ENCODE measurements at regions not wholly inside any gene's neighbourhood (a gene's known extent, or its start where the extent isn't known, plus 50 kb on each side); places are given as distances from the start of the nearest gene placed in this dataset.
A peak's percentile ranks its signal among the peaks of the same experiment; 100 is the strongest.

DNA sequence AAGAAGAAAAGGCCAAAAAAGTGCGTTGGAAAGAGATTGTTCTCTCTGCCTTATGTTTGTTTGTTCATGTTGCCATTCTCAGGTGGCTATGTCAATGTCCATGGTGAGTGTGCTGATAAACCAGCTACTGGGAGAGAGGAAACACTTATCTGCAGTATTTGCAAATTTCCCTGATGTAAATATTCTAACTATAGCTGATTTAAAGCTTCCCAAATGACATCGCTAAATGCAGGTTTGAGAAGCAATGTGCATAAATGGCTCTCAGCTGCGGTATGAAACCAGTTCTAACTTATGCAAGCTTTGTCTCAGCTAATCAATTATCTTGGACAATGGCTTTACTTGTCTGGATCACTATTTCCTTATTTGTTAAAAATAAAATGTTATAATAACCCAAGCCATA lies 312.5 kb upstream of the ANO3 start:
- TF ChIP-seq, protein P1, sequence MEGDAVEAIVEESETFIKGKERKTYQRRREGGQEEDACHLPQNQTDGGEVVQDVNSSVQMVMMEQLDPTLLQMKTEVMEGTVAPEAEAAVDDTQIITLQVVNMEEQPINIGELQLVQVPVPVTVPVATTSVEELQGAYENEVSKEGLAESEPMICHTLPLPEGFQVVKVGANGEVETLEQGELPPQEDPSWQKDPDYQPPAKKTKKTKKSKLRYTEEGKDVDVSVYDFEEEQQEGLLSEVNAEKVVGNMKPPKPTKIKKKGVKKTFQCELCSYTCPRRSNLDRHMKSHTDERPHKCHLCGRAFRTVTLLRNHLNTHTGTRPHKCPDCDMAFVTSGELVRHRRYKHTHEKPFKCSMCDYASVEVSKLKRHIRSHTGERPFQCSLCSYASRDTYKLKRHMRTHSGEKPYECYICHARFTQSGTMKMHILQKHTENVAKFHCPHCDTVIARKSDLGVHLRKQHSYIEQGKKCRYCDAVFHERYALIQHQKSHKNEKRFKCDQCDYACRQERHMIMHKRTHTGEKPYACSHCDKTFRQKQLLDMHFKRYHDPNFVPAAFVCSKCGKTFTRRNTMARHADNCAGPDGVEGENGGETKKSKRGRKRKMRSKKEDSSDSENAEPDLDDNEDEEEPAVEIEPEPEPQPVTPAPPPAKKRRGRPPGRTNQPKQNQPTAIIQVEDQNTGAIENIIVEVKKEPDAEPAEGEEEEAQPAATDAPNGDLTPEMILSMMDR (IDR thresholded peaks at IDR 0.05; ENCODE audit: low read length, missing control alignments) = no peak
- H3K4me3 ChIP-seq (replicated peaks; ENCODE audit: low read depth, low read length) = no peak overlapping the region
- DNase-seq (ENCODE audit: low read depth) = no peak

DNA sequence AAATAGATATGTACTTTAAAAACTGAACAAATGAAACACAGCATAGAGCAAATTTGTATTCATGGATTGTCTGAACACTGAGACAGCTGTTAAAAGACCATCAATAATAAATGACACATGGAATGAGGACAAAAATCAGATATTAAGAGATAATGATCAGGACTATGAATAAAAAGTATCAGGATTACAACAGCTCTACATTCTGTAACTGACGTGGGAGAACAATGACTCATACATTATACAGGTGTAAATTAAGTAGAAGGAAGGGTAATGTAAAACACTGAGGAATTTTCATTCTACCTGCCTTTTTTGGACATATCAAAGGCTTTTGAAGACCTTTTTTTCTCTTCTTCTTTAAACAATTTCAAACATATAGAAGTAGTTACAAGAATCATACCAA lies 310.9 kb upstream of the ANO3 start:
- H3K4me3 ChIP-seq (replicated peaks; ENCODE audit: low read depth, low read length) = no peak overlapping the region
- TF ChIP-seq, protein P1 (IDR thresholded peaks at IDR 0.05; ENCODE audit: low read length, missing control alignments) = no peak
- DNase-seq (ENCODE audit: low read depth) = no peak

DNA sequence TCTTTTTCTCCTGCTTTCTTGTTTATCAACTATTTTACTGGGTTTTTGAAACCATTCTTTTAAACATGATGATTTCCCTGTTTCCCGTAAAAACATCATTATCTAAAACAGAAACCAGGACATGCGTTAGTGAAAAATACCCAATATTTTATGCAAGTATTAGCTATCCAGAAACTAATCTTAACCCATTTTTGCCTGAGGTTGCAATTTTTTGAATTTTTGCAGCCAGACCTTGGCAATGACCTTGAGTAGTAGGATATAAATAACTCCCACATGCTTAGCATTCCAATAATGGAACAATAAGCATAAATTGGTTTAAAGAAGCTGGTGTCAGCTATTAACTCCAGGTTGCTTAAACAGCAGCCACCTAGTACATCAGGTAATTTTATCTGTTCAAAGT lies 308.9 kb upstream of the ANO3 start:
- H3K4me3 ChIP-seq (replicated peaks; ENCODE audit: low read depth, low read length) = no peak overlapping the region
- TF ChIP-seq, protein P1 (IDR thresholded peaks at IDR 0.05; ENCODE audit: low read length, missing control alignments) = no peak
- no peak for DNase-seq (ENCODE audit: low read depth)

DNA sequence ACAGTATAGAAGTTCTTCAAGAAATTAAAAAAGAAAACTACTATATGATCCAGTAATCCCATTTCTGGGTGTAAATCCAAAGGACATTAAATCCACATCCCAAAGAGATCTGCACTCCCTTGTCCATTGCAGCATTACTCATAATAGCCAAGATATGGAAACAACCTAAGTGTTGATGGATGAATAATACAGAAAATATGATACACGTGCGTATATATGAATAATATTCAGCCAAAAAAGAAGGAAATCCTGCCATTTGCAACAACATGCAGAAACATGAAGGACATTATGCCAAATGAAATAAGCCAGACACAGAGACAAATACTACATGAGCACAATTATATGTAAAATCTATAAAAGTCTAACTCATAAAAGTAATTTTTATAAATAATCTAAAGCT lies 306.3 kb upstream of the ANO3 start:
- TF ChIP-seq, protein P1 (IDR thresholded peaks at IDR 0.05; ENCODE audit: low read length, missing control alignments) = no peak
- DNase-seq (ENCODE audit: low read depth) = peak; percentile 47
- no peak overlapping the region for H3K4me3 ChIP-seq (replicated peaks; ENCODE audit: low read depth, low read length)

DNA sequence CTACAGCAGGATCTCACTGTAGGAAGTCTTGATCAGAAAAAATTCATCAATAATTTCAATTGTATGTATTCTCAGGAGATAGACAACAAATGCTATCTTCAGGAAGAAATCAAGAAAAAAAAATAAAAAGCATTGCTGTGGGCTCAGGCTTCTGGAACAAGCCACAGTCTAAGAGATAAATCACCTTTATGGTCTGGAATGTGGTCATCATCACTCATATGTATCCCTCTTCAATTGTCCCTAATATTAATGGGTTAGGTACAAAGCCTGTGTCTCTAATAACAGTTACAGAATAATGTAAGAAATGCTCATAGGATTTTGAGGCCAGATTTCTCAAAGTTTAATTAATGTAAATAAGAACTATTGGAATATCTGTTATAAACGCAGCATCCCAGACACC lies 305.9 kb upstream of the ANO3 start:
- DNase-seq (ENCODE audit: low read depth) = no peak
- TF ChIP-seq, protein P1 (IDR thresholded peaks at IDR 0.05; ENCODE audit: low read length, missing control alignments) = no peak
- H3K4me3 ChIP-seq (replicated peaks; ENCODE audit: low read depth, low read length) = no peak overlapping the region

DNA sequence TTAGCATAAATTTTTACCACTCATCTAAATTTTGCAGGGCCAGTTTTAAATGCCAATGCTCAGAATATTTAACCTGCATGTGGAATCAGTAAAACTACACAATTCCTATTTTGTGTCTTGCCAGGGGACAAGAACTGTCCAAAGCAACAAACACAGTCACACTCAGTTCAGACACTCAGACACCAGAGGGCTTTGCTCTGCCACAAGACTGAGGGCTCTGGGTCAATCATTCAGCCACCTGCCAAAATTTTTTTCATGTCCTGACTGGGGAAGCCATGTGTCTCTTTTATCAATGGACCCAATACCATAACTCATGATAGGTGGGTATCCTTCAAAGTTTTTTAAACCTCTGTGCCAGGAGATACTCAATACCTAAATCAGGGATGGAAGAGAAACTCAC lies 304.0 kb upstream of the ANO3 start:
- DNase-seq (ENCODE audit: low read depth) = no peak

DNA sequence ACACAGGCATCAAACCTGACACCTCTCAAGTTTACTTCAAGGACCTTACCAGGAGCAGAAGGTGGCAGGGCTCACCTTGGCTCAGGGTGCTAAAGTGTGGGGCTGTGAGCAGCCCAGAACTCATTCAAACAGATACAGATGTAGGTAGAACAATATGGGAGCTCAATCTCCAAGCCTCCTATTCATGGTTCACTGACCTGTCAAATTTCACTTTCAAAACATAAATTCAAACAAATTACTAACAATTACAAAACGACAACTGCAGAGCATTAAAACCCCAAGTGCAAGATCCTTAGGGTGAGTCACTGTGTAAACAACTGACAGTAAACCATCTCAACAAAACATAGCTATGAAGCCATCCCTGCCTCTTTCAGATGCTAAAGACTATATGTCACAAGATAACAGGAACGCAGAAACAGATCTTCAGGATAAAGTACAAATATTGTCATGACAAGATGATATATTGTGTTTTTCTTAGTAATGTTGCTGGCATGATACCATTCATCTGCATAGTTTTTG lies 303.5 kb upstream of the ANO3 start:
- H3K4me3 ChIP-seq (replicated peaks; ENCODE audit: low read depth, low read length) = no peak overlapping the region
- peak; percentile 45 for DNase-seq (ENCODE audit: low read depth)
- TF ChIP-seq, protein P1 (IDR thresholded peaks at IDR 0.05; ENCODE audit: low read length, missing control alignments) = no peak

More for the DNA sequence above, 304.0 kb upstream of the ANO3 start:
- no peak overlapping the region for H3K4me3 ChIP-seq (replicated peaks; ENCODE audit: low read depth, low read length)
- TF ChIP-seq, protein P1 (IDR thresholded peaks at IDR 0.05; ENCODE audit: low read length, missing control alignments) = no peak

All from fibroblast of pulmonary artery (primary cell).